GM12878 (cell line): ENCODE measurements at regions not wholly inside any gene's neighbourhood (a gene's known extent, or its start where the extent isn't known, plus 50 kb on each side); places are given as distances from the start of the nearest gene placed in this dataset.

Source experiments
- ATAC-seq: fragments of 200-7000 bp; cut with Tn5 transposase; 3 replicates; pipeline ENCODE4 v1.9.1; 2020; ENCODE audit warnings: mild to moderate bottlenecking, moderate library complexity
- BruUV-seq: library from RNA; stranded (reverse); fragments of 400-500 nt; replicated peaks from 2 replicates; lab custom pipeline; 2021; lab: Mats Ljungman, UMichigan
- CTCF ChIA-PET: fragments of 300-600 bp; sonication (Branson Sonifier 250); formaldehyde crosslinking; extraction: SDS; loops from one replicate; lab custom pipeline; 2021; ENCODE audit warnings: inconsistent platforms; lab: Yijun Ruan, JAX
- POLR2A ChIA-PET: fragments of 350-600 bp; formaldehyde crosslinking; extraction: SDS; loops from one replicate; lab custom pipeline; 2021; ENCODE audit warnings: inconsistent platforms; lab: Charles Lee
- RAD21 ChIA-PET: fragments of 300-600 bp; sonication (Branson Sonifier 250); formaldehyde crosslinking; loops from one replicate; lab custom pipeline; 2023; ENCODE audit warnings: antibody characterized with exemption; ENCODE audit not compliant: unreplicated experiment; lab: Charles Lee
- SMC1A ChIA-PET: fragments of 300-600 bp; sonication (Branson Sonifier 250); formaldehyde crosslinking; loops from one replicate; lab custom pipeline; 2023; ENCODE audit not compliant: unreplicated experiment, uncharacterized antibody; lab: Charles Lee
- DNase-seq: peaks from one replicate; pipeline ENCODE4 v3.0.0-alpha.2; 2011; ENCODE audit warnings: low read depth, low spot score
- FAIRE-seq: peaks from 3 replicates; lab custom pipeline; 2011; peaks lifted over from hg19 to GRCh38; lab: Jason Lieb, UNC
- H2AFZ ChIP-seq: 2 replicates; pipeline ENCODE4 v1.6.0; 2011; ENCODE audit warnings: low read depth, low read length, control low read depth; ENCODE audit not compliant: control insufficient read depth
- H3K27ac ChIP-seq: 2 replicates; pipeline ENCODE4 v1.5.1; 2011; ENCODE audit warnings: control low read depth; ENCODE audit not compliant: control insufficient read depth, insufficient read depth
- H3K27me3 ChIP-seq, 2 experiments: replicated peaks in 1 of 2; 2 replicates each; pipeline versions ENCODE4 v1.6.0 to v1.6.1; 2011; ENCODE audit warnings: low read length in 1 of 2; ENCODE audit not compliant: control insufficient read depth in 2 of 2, insufficient read depth in 2 of 2
- H3K36me3 ChIP-seq, 2 experiments: 2 replicates each; pipeline ENCODE4 v1.5.1; 2011; ENCODE audit warnings: low read length in 1 of 2; ENCODE audit not compliant: control insufficient read depth in 2 of 2, insufficient read depth in 2 of 2
- H3K4me1 ChIP-seq: 2 replicates; pipeline ENCODE4 v1.6.1; 2011; ENCODE audit warnings: mild to moderate bottlenecking, low read length, moderate library complexity, mixed read lengths; ENCODE audit not compliant: control insufficient read depth, insufficient read depth
- H3K4me2 ChIP-seq: 2 replicates; pipeline ENCODE4 v1.6.0; 2011; ENCODE audit warnings: control low read depth; ENCODE audit not compliant: control insufficient read depth, insufficient read depth
- H3K4me3 ChIP-seq: fragments of 200-600 bp; sonication (generic); 2 replicates; pipeline ENCODE4 v1.5.1; 2016
- H3K79me2 ChIP-seq: 2 replicates; pipeline ENCODE4 v1.6.0; 2011; ENCODE audit warnings: low read length; ENCODE audit not compliant: control insufficient read depth, insufficient read depth
- H3K9ac ChIP-seq: 2 replicates; pipeline ENCODE4 v1.8.0; 2011; ENCODE audit warnings: low read length, control low read depth, mixed read lengths; ENCODE audit not compliant: control insufficient read depth, insufficient read depth
- H3K9me3 ChIP-seq: replicated peaks from 3 replicates; pipeline ENCODE4 v1.5.1; 2011; ENCODE audit warnings: mild to moderate bottlenecking, low read length; ENCODE audit not compliant: control insufficient read depth, insufficient read depth
- H4K20me1 ChIP-seq: 2 replicates; pipeline ENCODE4 v1.6.0; 2011; ENCODE audit not compliant: control insufficient read depth, insufficient read depth
- CHD1 ChIP-seq: IDR thresholded peaks from 2 replicates; pipeline ENCODE4 v1.6.1; 2012; ENCODE audit warnings: low read depth, low read length, improper control_type of control experiment
- FOS ChIP-seq: IDR thresholded peaks from 3 replicates; pipeline ENCODE4 v1.6.1; 2011; ENCODE audit warnings: borderline replicate concordance; ENCODE audit not compliant: insufficient read length; ENCODE audit errors: extremely low read depth
- HCFC1 ChIP-seq: fragments of 150-350 bp; IDR thresholded peaks from 2 replicates; pipeline ENCODE4 v1.6.1; 2014; ENCODE audit warnings: low read length
- MLLT1 ChIP-seq: fragments of 450-650 bp; IDR thresholded peaks from 2 replicates; pipeline ENCODE4 v1.6.1; 2016; ENCODE audit warnings: mild to moderate bottlenecking
- NFIC ChIP-seq: IDR thresholded peaks from 2 replicates; pipeline ENCODE4 v1.6.1; 2012; ENCODE audit warnings: low read depth, mild to moderate bottlenecking, inconsistent platforms, low read length, moderate library complexity
- NFYA ChIP-seq: IDR thresholded peaks from 2 replicates; pipeline ENCODE4 v1.6.1; 2011; ENCODE audit warnings: low read depth, mild to moderate bottlenecking, low read length, improper control_type of control experiment, borderline replicate concordance
- NKRF ChIP-seq: fragments of 450-650 bp; conservative IDR thresholded peaks from 2 replicates; pipeline ENCODE4 v1.6.1; 2017; ENCODE audit warnings: mild to moderate bottlenecking, moderate library complexity
- NRF1 ChIP-seq: conservative IDR thresholded peaks from 2 replicates; pipeline ENCODE4 v1.6.1; 2011; ENCODE audit warnings: mild to moderate bottlenecking, low read depth, low read length, improper control_type of control experiment
- RUNX3 ChIP-seq: IDR thresholded peaks from 2 replicates; pipeline ENCODE4 v1.6.1; 2012; ENCODE audit warnings: low read length, inconsistent platforms
- STAT1 ChIP-seq: fragments of 450-650 bp; conservative IDR thresholded peaks from 2 replicates; pipeline ENCODE4 v1.6.1; 2014; ENCODE audit warnings: antibody characterized with exemption, mild to moderate bottlenecking
- ZNF687 ChIP-seq: fragments of 450-650 bp; IDR thresholded peaks from 2 replicates; pipeline ENCODE4 v1.6.1; 2017; ENCODE audit warnings: mild to moderate bottlenecking, moderate library complexity
- ZSCAN29 ChIP-seq: fragments of 450-650 bp; IDR thresholded peaks from 2 replicates; pipeline ENCODE4 v1.6.1; 2017; ENCODE audit warnings: mild to moderate bottlenecking, moderate library complexity
- WGBS: methylation state at CpG from one replicate; pipeline ENCODE4 v1.1.6; 2016; ENCODE audit warnings: low lambda C conversion rate; ENCODE audit not compliant: insufficient replicate concordance, insufficient coverage; ENCODE audit errors: missing lambda C conversion rate; 5-methylcytosine and 5-hydroxymethylcytosine counted together
- in situ Hi-C: fragments of 300-500 bp; cut with MboI; formaldehyde crosslinking; loops from 9 replicates; pipeline ENCODE4 v1.14.3; 2018; ENCODE audit warnings: mixed read lengths
- intact Hi-C: fragments of 100-400 bp; cut with micrococcal nuclease; formaldehyde crosslinking; loops from one replicate; pipeline ENCODE4 v1.14.2; 2022; ENCODE audit not compliant: unreplicated experiment

- DNase-seq: no peak
- Histone ChIP-seq H3K4me3 (no peak overlapping the region), H4K20me1 (no peaks in the 10 kb centered on the region), H3K27ac (no peak overlapping the region), H3K27me3 (no peaks in the 10 kb centered on the region), H3K36me3 (no peaks in the 10 kb centered on the region), H2AFZ (no peak overlapping the region), H3K9ac (no peak overlapping the region), H3K4me2 (no peak overlapping the region), H3K79me2 (no peaks in the 10 kb centered on the region), H3K9me3 (no peaks in the 10 kb centered on the region; the same call in 2 of the 3 replicates), H3K4me1 (no peaks in the 10 kb centered on the region)
- ATAC-seq: no peak
- ChIA-PET CTCF (no interaction called here), POLR2A (no interaction called here), SMC1A (no interaction called here), RAD21 (no interaction called here)
- no TSS peak for BruUV-seq
- no peak for FAIRE-seq
- TF ChIP-seq MLLT1 (no peak), HCFC1 (no peak), RUNX3 (no peak), FOS (no peak), NFYA (no peak), CHD1 (no peak)
- 23% methylated on average over 4 of the region's 4 CpGs for WGBS
- intact Hi-C loops (no loop called here), in situ Hi-C loops (no loop called here)
Observed at GRCh38 chr4:12206091-12206490, 777.4 kb upstream of the HS3ST1 start.

GRCh38 chr4:12203945-12204344 lies 775.3 kb upstream of the HS3ST1 start:
- H3K4me1 ChIP-seq: no peaks in the 10 kb centered on the region
- H3K9me3 ChIP-seq: no peaks in the 10 kb centered on the region
- 27% methylated on average over 4 of the region's 4 CpGs for WGBS
- no peak for FAIRE-seq
- H3K4me2 ChIP-seq: no peak overlapping the region
- H2AFZ ChIP-seq: no peak overlapping the region
- ChIA-PET POLR2A (no interaction called here), CTCF (no interaction called here), SMC1A (no interaction called here), RAD21 (no interaction called here)
- intact Hi-C loops: no loop called here
- no peaks in the 10 kb centered on the region for H3K36me3 ChIP-seq
- no peaks in the 10 kb centered on the region for H3K79me2 ChIP-seq
- no peak for DNase-seq
- no peak overlapping the region for H3K9ac ChIP-seq
- in situ Hi-C loops: no loop called here
- BruUV-seq: no TSS peak
- H4K20me1 ChIP-seq: no peaks in the 10 kb centered on the region
- H3K27me3 ChIP-seq: no peaks in the 10 kb centered on the region
- ATAC-seq: no peak
- no peak overlapping the region for H3K27ac ChIP-seq
- no peak overlapping the region for H3K4me3 ChIP-seq
- TF ChIP-seq NRF1: no peak
- TF ChIP-seq STAT1: no peak
- TF ChIP-seq NKRF: no peak
- no peak for TF ChIP-seq ZNF687
- TF ChIP-seq NFIC: no peak
- no peak for TF ChIP-seq ZSCAN29
